A673 (cell line): ENCODE measurements at regions not wholly inside any gene's neighbourhood (a gene's known extent, or its start where the extent isn't known, plus 50 kb on each side); places are given as distances from the start of the nearest gene placed in this dataset.

Experiments used
- BruUV-seq: library from RNA; stranded (reverse); fragments of 400-500 nt; replicated peaks from 2 replicates; lab custom pipeline; 2021; lab: Mats Ljungman, UMichigan
- CTCF ChIA-PET: fragments of 300-600 bp; sonication (Branson Sonifier 250); formaldehyde crosslinking; loops from one replicate; lab custom pipeline; 2022; ENCODE audit warnings: antibody characterized with exemption; lab: Charles Lee
- POLR2A ChIA-PET: fragments of 300-600 bp; sonication (Branson Sonifier 250); formaldehyde crosslinking; loops from one replicate; lab custom pipeline; 2022; ENCODE audit warnings: antibody characterized with exemption; ENCODE audit not compliant: low non-redundant PET; lab: Charles Lee
- DNase-seq: peaks from one replicate; pipeline ENCODE4 v3.0.0-alpha.2; 2015; ENCODE audit warnings: low spot score
- H3K27ac ChIP-seq: fragments of 200-600 bp; sonication (generic); 2 replicates; pipeline ENCODE4 v1.5.1; 2016; ENCODE audit warnings: mixed run types, low read depth, mild to moderate bottlenecking, mixed read lengths, antibody characterized with exemption, low read length; ENCODE audit not compliant: poor library complexity, severe bottlenecking
- H3K27me3 ChIP-seq: fragments of 200-600 bp; sonication (generic); replicated peaks from 2 replicates; pipeline ENCODE4 v1.6.1; 2017; ENCODE audit warnings: mixed run types, low read depth, mild to moderate bottlenecking, mixed read lengths, antibody characterized with exemption, low read length; ENCODE audit not compliant: insufficient read depth, poor library complexity
- H3K36me3 ChIP-seq: fragments of 200-600 bp; sonication (generic); 2 replicates; pipeline ENCODE4 v1.6.1; 2016; ENCODE audit warnings: mixed run types, mild to moderate bottlenecking, mixed read lengths, antibody characterized with exemption, low read length; ENCODE audit not compliant: insufficient read depth, poor library complexity, severe bottlenecking
- H3K4me1 ChIP-seq: fragments of 200-600 bp; sonication (generic); 2 replicates; pipeline ENCODE4 v1.6.1; 2017; ENCODE audit warnings: mixed run types, mild to moderate bottlenecking, mixed read lengths, antibody characterized with exemption, low read length; ENCODE audit not compliant: insufficient read depth, poor library complexity, severe bottlenecking
- H3K4me3 ChIP-seq: fragments of 200-600 bp; sonication (generic); 2 replicates; pipeline ENCODE4 v1.5.1; 2016; ENCODE audit warnings: low read depth, mixed run types, mild to moderate bottlenecking, mixed read lengths, low read length; ENCODE audit not compliant: poor library complexity, severe bottlenecking
- H3K9me3 ChIP-seq: fragments of 200-600 bp; sonication (generic); 2 replicates; pipeline ENCODE4 v1.6.1; 2016; ENCODE audit warnings: mixed run types, low read depth, mild to moderate bottlenecking, mixed read lengths, antibody characterized with exemption, low read length; ENCODE audit not compliant: poor library complexity, severe bottlenecking
- CTCF ChIP-seq: fragments of 300-800, 200-600 bp; sonication (generic); conservative IDR thresholded peaks from 2 replicates; pipeline ENCODE4 v1.5.1; 2017; ENCODE audit warnings: low read depth, mild to moderate bottlenecking, antibody characterized with exemption, low read length, moderate library complexity, mixed read lengths
- EZH2 ChIP-seq: fragments of 200-600 bp; sonication (generic); IDR thresholded peaks from 2 replicates; pipeline ENCODE4 v1.6.1; 2017; ENCODE audit warnings: borderline replicate concordance, low read depth, mild to moderate bottlenecking, mixed read lengths, antibody characterized with exemption, low read length; ENCODE audit not compliant: poor library complexity, severe bottlenecking
- intact Hi-C: fragments of 100-400 bp; cut with micrococcal nuclease; formaldehyde crosslinking; loops from one replicate; pipeline ENCODE4 v1.10.0; 2022; ENCODE audit not compliant: unreplicated experiment

- POLR2A ChIA-PET, result no interaction called here
- H3K4me3 ChIP-seq, result no peak overlapping the region
- no TSS peak for BruUV-seq
These were observed 279.1 kb downstream of the TLE1 start for GRCh38 chr9:81410201-81410600.

GRCh38 chr9:81408951-81409350, 280.4 kb downstream of the TLE1 start:
- Histone ChIP-seq H3K36me3 (no peaks in the 10 kb centered on the region), H3K4me3 (no peak overlapping the region), H3K27me3 (no peaks in the 10 kb centered on the region), H3K9me3 (no peaks in the 10 kb centered on the region), H3K27ac (no peak overlapping the region), H3K4me1 (no peaks in the 10 kb centered on the region)
- CTCF ChIA-PET, result no interaction called here
- no peak for DNase-seq
- POLR2A ChIA-PET, result no interaction called here
- intact Hi-C loops, result no loop called here
- BruUV-seq, result no TSS peak
- TF ChIP-seq EZH2 (no peak), CTCF (no peak)

More at GRCh38 chr9:81410201-81410600, 279.1 kb downstream of the TLE1 start:
- no peak for DNase-seq
- no peaks in the 10 kb centered on the region for H3K27me3 ChIP-seq
- TF ChIP-seq EZH2 (no peak), CTCF (no peak)
- no peak overlapping the region for H3K27ac ChIP-seq
- CTCF ChIA-PET, result interaction anchor here (0.6 kb wide), 1 partner anchor 183 kb away, joined by 3 read pairs; no protein-coding TSS in a partner anchor
- no peaks in the 10 kb centered on the region for H3K36me3 ChIP-seq
- H3K9me3 ChIP-seq, result no peaks in the 10 kb centered on the region
- no peaks in the 10 kb centered on the region for H3K4me1 ChIP-seq
- intact Hi-C loops, result no loop called here

GRCh38 chr9:81404931-81405598, 284.3 kb downstream of the TLE1 start:
- BruUV-seq, result no TSS peak
- no peaks in the 10 kb centered on the region for H3K9me3 ChIP-seq
- DNase-seq, result no peak
- no peak overlapping the region for H3K4me3 ChIP-seq
- intact Hi-C loops, result no loop called here
- TF ChIP-seq EZH2 (no peak), CTCF (no peak)
- H3K27ac ChIP-seq, result no peak overlapping the region
- no peaks in the 10 kb centered on the region for H3K4me1 ChIP-seq
- no peaks in the 10 kb centered on the region for H3K36me3 ChIP-seq
- POLR2A ChIA-PET, result no interaction called here
- CTCF ChIA-PET, result no interaction called here
- H3K27me3 ChIP-seq, result no peaks in the 10 kb centered on the region
